ENCODE measurements at regions not wholly inside any gene's neighbourhood (a gene's known extent, or its start where the extent isn't known, plus 50 kb on each side); places are given as distances from the start of the nearest gene placed in this dataset.

GRCh38 chr11:15473954-15474837, 359.5 kb downstream of the INSC start:
- TF ChIP-seq, protein P1, sequence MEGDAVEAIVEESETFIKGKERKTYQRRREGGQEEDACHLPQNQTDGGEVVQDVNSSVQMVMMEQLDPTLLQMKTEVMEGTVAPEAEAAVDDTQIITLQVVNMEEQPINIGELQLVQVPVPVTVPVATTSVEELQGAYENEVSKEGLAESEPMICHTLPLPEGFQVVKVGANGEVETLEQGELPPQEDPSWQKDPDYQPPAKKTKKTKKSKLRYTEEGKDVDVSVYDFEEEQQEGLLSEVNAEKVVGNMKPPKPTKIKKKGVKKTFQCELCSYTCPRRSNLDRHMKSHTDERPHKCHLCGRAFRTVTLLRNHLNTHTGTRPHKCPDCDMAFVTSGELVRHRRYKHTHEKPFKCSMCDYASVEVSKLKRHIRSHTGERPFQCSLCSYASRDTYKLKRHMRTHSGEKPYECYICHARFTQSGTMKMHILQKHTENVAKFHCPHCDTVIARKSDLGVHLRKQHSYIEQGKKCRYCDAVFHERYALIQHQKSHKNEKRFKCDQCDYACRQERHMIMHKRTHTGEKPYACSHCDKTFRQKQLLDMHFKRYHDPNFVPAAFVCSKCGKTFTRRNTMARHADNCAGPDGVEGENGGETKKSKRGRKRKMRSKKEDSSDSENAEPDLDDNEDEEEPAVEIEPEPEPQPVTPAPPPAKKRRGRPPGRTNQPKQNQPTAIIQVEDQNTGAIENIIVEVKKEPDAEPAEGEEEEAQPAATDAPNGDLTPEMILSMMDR (IDR thresholded peaks at IDR 0.05) = no peak
- TF ChIP-seq POLR2AphosphoS5 (IDR thresholded peaks at IDR 0.05) (no peak), POLR2A (IDR thresholded peaks at IDR 0.05) (no peak), EP300 (IDR thresholded peaks at IDR 0.05) (no peak)
